Osteocyte (in vitro differentiated cells): ENCODE measurements at regions not wholly inside any gene's neighbourhood (a gene's known extent, or its start where the extent isn't known, plus 50 kb on each side); places are given as distances from the start of the nearest gene placed in this dataset.

Experiments used
- DNase-seq: peaks from one replicate; pipeline ENCODE4 v3.0.0; 2021; ENCODE audit warnings: mixed read lengths; ENCODE audit not compliant: unreplicated experiment; ENCODE audit errors: extremely low spot score
- H3K27ac Mint-ChIP-seq: one replicate; pipeline ENCODE4 v1.8.0; 2021; ENCODE audit warnings: mild to moderate bottlenecking, mixed read lengths; ENCODE audit not compliant: unreplicated experiment
- H3K27me3 Mint-ChIP-seq: one replicate; pipeline ENCODE4 v1.8.0; 2021; ENCODE audit warnings: mixed read lengths; ENCODE audit not compliant: unreplicated experiment
- H3K36me3 Mint-ChIP-seq: one replicate; pipeline ENCODE4 v1.8.0; 2021; ENCODE audit warnings: mixed read lengths; ENCODE audit not compliant: unreplicated experiment
- H3K4me1 Mint-ChIP-seq: one replicate; pipeline ENCODE4 v1.8.0; 2021; ENCODE audit warnings: mixed read lengths; ENCODE audit not compliant: unreplicated experiment
- H3K4me3 Mint-ChIP-seq: one replicate; pipeline ENCODE4 v1.8.0; 2021; ENCODE audit warnings: mild to moderate bottlenecking, moderate library complexity, mixed read lengths; ENCODE audit not compliant: unreplicated experiment
- H3K9me3 Mint-ChIP-seq: one replicate; pipeline ENCODE4 v1.8.0; 2021; ENCODE audit warnings: mixed read lengths; ENCODE audit not compliant: unreplicated experiment
- TF ChIP-seq, protein P1 (sequence below): fragments of 200-600 bp; sonication (generic); IDR thresholded peaks from 2 replicates; pipeline ENCODE4 v1.5.0; 2021; ENCODE audit warnings: antibody characterized with exemption, mild to moderate bottlenecking, moderate library complexity

DNA sequence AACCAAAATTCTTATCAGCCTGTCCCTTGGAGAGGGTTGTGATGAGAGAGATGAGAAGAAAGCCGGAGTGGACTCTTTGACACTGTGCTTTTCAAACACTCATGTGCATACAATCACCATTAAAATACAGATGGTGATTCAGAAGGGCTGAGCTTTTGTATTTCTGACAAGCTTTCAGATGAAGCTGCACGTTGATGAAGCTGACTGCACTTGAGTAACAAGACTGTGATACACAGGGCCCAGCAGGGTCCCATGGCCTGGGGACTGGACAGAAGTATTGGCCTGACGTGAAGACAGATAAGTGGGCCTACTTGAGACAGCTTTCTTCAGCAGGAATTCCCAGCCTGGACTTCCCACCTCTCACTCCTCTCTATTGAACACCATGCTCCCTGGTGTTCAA lies 258.2 kb downstream of the CHRM3 start:
- no peaks in the 10 kb centered on the region for H3K27me3 Mint-ChIP-seq
- H3K36me3 Mint-ChIP-seq = no peaks in the 10 kb centered on the region
- H3K4me1 Mint-ChIP-seq = no peaks in the 10 kb centered on the region
- no peak overlapping the region for H3K27ac Mint-ChIP-seq
- TF ChIP-seq, protein P1, sequence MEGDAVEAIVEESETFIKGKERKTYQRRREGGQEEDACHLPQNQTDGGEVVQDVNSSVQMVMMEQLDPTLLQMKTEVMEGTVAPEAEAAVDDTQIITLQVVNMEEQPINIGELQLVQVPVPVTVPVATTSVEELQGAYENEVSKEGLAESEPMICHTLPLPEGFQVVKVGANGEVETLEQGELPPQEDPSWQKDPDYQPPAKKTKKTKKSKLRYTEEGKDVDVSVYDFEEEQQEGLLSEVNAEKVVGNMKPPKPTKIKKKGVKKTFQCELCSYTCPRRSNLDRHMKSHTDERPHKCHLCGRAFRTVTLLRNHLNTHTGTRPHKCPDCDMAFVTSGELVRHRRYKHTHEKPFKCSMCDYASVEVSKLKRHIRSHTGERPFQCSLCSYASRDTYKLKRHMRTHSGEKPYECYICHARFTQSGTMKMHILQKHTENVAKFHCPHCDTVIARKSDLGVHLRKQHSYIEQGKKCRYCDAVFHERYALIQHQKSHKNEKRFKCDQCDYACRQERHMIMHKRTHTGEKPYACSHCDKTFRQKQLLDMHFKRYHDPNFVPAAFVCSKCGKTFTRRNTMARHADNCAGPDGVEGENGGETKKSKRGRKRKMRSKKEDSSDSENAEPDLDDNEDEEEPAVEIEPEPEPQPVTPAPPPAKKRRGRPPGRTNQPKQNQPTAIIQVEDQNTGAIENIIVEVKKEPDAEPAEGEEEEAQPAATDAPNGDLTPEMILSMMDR = no peak
- no peak for DNase-seq
- no peak overlapping the region for H3K4me3 Mint-ChIP-seq
- no peaks in the 10 kb centered on the region for H3K9me3 Mint-ChIP-seq

DNA sequence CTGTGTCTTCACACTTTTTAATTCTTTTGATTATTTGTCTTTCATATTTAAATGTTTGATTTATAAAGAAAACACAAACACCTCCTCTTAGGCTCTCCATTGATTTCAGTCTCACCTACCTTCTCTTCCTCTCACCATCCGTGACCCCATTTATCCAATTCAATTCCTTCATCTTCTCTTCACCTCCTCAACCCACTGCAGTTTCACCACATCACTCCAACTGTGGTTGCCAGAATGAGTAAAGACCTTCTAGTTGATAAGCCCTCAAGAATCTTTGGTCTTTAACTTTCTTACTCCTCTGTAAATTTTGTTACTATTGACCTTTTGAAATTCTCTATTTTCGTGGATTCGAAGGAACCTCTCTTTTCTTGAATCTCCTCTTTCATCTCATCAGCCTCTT lies 260.7 kb downstream of the CHRM3 start:
- H3K4me3 Mint-ChIP-seq = no peak overlapping the region
- no peaks in the 10 kb centered on the region for H3K4me1 Mint-ChIP-seq
- no peaks in the 10 kb centered on the region for H3K27me3 Mint-ChIP-seq
- TF ChIP-seq, protein P1 = no peak
- no peak for DNase-seq
- H3K36me3 Mint-ChIP-seq = no peaks in the 10 kb centered on the region
- no peaks in the 10 kb centered on the region for H3K9me3 Mint-ChIP-seq
- H3K27ac Mint-ChIP-seq = no peak overlapping the region

DNA sequence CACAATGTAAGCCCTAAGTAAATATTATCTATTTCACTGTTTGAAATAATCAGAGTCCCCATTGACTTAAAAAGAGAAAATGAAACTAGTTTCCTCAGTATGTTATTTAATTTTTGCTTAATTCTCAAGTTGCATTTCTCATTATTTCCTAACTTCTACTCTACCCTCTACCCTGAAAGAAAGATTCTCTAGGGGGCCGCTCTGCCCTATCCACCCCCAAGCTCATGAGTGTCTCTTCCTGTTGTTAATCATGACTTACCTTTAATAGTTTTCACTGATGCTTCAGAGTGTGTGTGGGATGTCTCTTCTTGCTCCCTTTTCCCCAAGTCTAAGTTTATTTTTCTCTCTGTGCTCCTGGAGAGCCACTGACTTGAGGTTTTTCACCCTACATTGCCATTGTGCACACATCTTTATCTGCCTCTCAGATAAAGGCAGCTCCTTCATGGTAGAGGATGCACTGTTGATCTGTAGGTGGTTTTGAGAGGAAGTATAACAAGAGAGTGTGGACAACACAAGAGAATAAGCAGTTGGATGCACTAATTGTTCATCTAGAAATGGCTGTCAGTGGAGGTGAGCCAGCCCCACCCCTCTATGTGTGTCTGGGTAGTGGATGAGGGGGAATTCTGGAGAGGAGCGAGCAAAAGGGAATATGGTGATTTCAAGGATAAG lies 261.7 kb downstream of the CHRM3 start:
- Mint-ChIP-seq H3K4me1 (no peaks in the 10 kb centered on the region), H3K4me3 (no peak overlapping the region), H3K27me3 (no peaks in the 10 kb centered on the region), H3K36me3 (no peaks in the 10 kb centered on the region), H3K9me3 (no peaks in the 10 kb centered on the region), H3K27ac (no peak overlapping the region)
- TF ChIP-seq, protein P1 = no peak
- no peak for DNase-seq

DNA sequence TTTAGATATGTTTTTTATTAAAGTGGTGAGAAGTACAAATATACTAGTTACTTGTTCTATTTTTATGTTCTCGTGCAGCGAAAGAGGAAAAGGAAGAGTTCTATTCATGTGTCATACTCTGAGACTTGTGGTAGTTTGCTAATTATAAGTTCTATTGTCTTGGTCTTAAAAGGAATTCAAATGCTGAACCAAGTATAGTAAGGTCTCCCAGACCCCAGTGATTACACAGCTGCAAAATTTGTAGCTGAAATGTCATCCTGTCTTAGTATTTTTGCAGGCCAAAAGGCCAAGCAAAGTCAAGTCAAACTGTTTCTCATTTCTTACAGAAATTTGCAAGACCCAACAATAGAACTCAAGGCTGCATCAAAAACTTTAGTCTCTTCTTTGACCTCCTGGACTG lies 268.7 kb downstream of the CHRM3 start:
- no peak overlapping the region for H3K4me3 Mint-ChIP-seq
- no peaks in the 10 kb centered on the region for H3K27me3 Mint-ChIP-seq
- no peaks in the 10 kb centered on the region for H3K4me1 Mint-ChIP-seq
- TF ChIP-seq, protein P1 = no peak
- DNase-seq = no peak
- H3K9me3 Mint-ChIP-seq = no peaks in the 10 kb centered on the region
- no peaks in the 10 kb centered on the region for H3K36me3 Mint-ChIP-seq
- H3K27ac Mint-ChIP-seq = no peak overlapping the region

DNA sequence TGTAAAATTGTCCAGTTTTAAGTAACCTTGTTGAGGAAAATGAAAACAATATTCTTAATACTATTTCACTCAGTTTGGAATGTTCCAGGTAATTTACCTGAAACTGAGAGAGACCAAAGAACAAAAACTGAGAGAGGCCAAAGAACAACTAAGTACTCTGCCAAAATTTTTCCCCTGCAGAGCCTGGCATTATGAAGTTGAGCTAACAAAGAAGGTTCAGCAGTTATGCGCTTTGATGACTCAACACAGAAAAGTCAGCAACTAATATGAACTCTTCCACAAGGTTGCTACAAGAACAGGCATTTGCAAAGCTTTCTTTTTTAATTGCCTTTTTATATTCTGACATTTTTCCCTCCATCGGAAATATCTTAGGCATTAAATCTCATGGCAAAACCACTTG lies 270.9 kb downstream of the CHRM3 start:
- no peaks in the 10 kb centered on the region for H3K4me1 Mint-ChIP-seq
- TF ChIP-seq, protein P1 = no peak
- DNase-seq = no peak
- H3K4me3 Mint-ChIP-seq = no peak overlapping the region
- H3K9me3 Mint-ChIP-seq = no peaks in the 10 kb centered on the region
- H3K27ac Mint-ChIP-seq = no peak overlapping the region
- no peaks in the 10 kb centered on the region for H3K27me3 Mint-ChIP-seq
- no peaks in the 10 kb centered on the region for H3K36me3 Mint-ChIP-seq
